Body of pancreas (tissue), 4 donors: ENCODE measurements at regions not wholly inside any gene's neighbourhood (a gene's known extent, or its start where the extent isn't known, plus 50 kb on each side); places are given as distances from the start of the nearest gene placed in this dataset.

Experiments
- CTCF ChIP-seq, 7 experiments: fragments of 450-650 bp in 4 of 7; fragments of 200-600 bp in 3 of 7; sonication (generic) in 3 of 7; IDR thresholded peaks; one replicate each; pipeline ENCODE4 v1.5.1; 2016 to 2019; ENCODE audit warnings: antibody characterized with exemption in 7 of 7
- POLR2A ChIP-seq, 3 donors: fragments of 450-650 bp; IDR thresholded peaks; one replicate each; pipeline ENCODE4 v1.6.1; 2016; ENCODE audit warnings: antibody characterized with exemption in 3 of 3, mild to moderate bottlenecking in 2 of 3

- TF ChIP-seq CTCF (IDR thresholded peaks at IDR 0.05) (no peak), POLR2A (IDR thresholded peaks at IDR 0.05) (no peak)
Observed at GRCh38 chr5:26060212-26060611, 978.2 kb downstream of the CDH9 start.
